K562 (cell line): ENCODE measurements at regions not wholly inside any gene's neighbourhood (a gene's known extent, or its start where the extent isn't known, plus 50 kb on each side); places are given as distances from the start of the nearest gene placed in this dataset.

ENCODE experiments used
- CXXC5 ChIP-seq: fragments of 250-450 bp; sonication (Bioruptor Pico); IDR thresholded peaks from 2 replicates; pipeline ENCODE4 v1.8.0; 2022; ENCODE audit warnings: inconsistent platforms, mild to moderate bottlenecking, moderate library complexity
- ELF1 ChIP-seq: fragments of 200-800 bp; sonication (Bioruptor generic); IDR thresholded peaks from 2 replicates; pipeline ENCODE4 v1.6.1; 2016; ENCODE audit warnings: missing genetic modification characterization, missing compliant biosample characterization
- GATAD2A ChIP-seq: fragments of 450-650 bp; IDR thresholded peaks from 2 replicates; pipeline ENCODE4 v1.6.1; 2017
- MLLT1 ChIP-seq, 2 experiments: fragments of 450-650 bp; IDR thresholded peaks; 2 replicates each; pipeline ENCODE4 v1.6.1; 2016
- PCBP1 ChIP-seq: fragments of 200-400 bp; formaldehyde crosslinking; IDR thresholded peaks from 2 replicates; pipeline ENCODE4 v1.6.1; 2018; ENCODE audit warnings: mild to moderate bottlenecking, low read depth, low read length; ENCODE audit not compliant: poor library complexity, severe bottlenecking
- ZFP91 ChIP-seq: sonication (generic); formaldehyde crosslinking; IDR thresholded peaks from 2 replicates; pipeline ENCODE4 v1.8.0; 2022; ENCODE audit warnings: mild to moderate bottlenecking, missing genetic modification reagents
- ZNF140 ChIP-seq: fragments of 250-450 bp; sonication (Bioruptor Pico); IDR thresholded peaks from 2 replicates; pipeline ENCODE4 v1.8.0; 2021; ENCODE audit warnings: moderate library complexity, mild to moderate bottlenecking, inconsistent platforms
- ZNF175 ChIP-seq: fragments of 200-800 bp; sonication (Bioruptor generic); IDR thresholded peaks from 2 replicates; pipeline ENCODE4 v1.6.1; 2016; ENCODE audit warnings: low read depth, mild to moderate bottlenecking, missing genetic modification characterization, missing compliant biosample characterization
- ZNF445 ChIP-seq: fragments of 250-450 bp; sonication (Bioruptor Pico); IDR thresholded peaks from 2 replicates; pipeline ENCODE4 v1.4.0; 2020; ENCODE audit warnings: low read depth, mild to moderate bottlenecking, moderate library complexity
- ZNF589 ChIP-seq: fragments of 200-800 bp; sonication (Bioruptor generic); IDR thresholded peaks from 2 replicates; pipeline ENCODE4 v1.6.1; 2016; ENCODE audit warnings: low read depth, missing genetic modification characterization, missing compliant biosample characterization
- ZNF785 ChIP-seq: fragments of 250-450 bp; sonication (Bioruptor Pico); IDR thresholded peaks from 2 replicates; pipeline ENCODE4 v1.4.0; 2020; ENCODE audit warnings: mild to moderate bottlenecking

GRCh38 chr7:10707519-10707918, 266.2 kb upstream of the PHF14 start (continued):
- no peak for TF ChIP-seq ZFP91 (CRISPR knock-in tag)
- no peak for TF ChIP-seq PCBP1
- TF ChIP-seq GATAD2A = 0 out of 2 replicates have a peak, but pooled peaks have one; percentile 65
- TF ChIP-seq ZNF140 (CRISPR knock-in tag) = no peak
- no peak for TF ChIP-seq ZNF445 (CRISPR knock-in tag)
- 0 out of 2 replicates have a peak, but pooled peaks have one; percentile 24 for TF ChIP-seq CXXC5 (CRISPR knock-in tag)
- TF ChIP-seq ZNF785 (CRISPR knock-in tag) = no peak
- TF ChIP-seq ZNF589 (CRISPR knock-in tag) = 0 out of 2 replicates have a peak, but pooled peaks have one; percentile 75
- no peak for TF ChIP-seq ZNF175
- peak in 1 of 2 experiments; percentile 98; a peak in 2 of 4 replicates for TF ChIP-seq MLLT1 (IDR thresholded peaks at IDR 0.05)
- no peak for TF ChIP-seq ELF1 (tag)
